SK-N-SH (cell line): ENCODE measurements at regions not wholly inside any gene's neighbourhood (a gene's known extent, or its start where the extent isn't known, plus 50 kb on each side); places are given as distances from the start of the nearest gene placed in this dataset.

Experiments used
- GABPA ChIP-seq: IDR thresholded peaks from 2 replicates; pipeline ENCODE4 v1.4.0; 2012; ENCODE audit warnings: low read depth, mild to moderate bottlenecking
- NFIC ChIP-seq: IDR thresholded peaks from 2 replicates; pipeline ENCODE4 v1.4.0; 2012; ENCODE audit warnings: borderline replicate concordance
- POLR2AphosphoS5 ChIP-seq: IDR thresholded peaks from 2 replicates; pipeline ENCODE4 v1.6.1; 2012; ENCODE audit warnings: low read depth, low read length
- TF ChIP-seq, protein P1 (sequence below): fragments of 200-600 bp; sonication (generic); IDR thresholded peaks from 2 replicates; pipeline ENCODE4 v1.6.1; 2017; ENCODE audit warnings: antibody characterized with exemption, mild to moderate bottlenecking, moderate library complexity
- TF ChIP-seq, protein P2 (sequence below): IDR thresholded peaks from 2 replicates; pipeline ENCODE4; 2012

DNA sequence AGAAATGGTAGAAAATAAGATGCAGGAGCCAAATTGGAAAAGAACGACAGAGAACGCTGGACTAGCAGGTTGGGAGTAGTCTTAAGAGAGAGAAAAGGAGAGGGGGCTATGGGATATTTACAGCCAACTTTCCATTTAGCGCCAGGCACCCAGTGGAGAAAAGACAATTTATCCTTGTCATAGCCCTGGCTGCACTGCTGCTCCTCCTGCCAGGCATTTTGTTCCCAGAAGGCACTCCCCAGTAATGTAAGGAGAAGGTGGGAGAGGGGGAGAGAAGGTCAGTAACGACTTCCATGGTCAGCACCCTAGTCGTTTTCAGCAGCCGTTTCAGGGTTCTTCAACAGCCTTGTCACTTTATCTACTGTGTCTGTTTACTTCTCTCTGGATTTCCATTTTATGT lies 159.0 kb downstream of the TRMT11 start:
- TF ChIP-seq GABPA (no peak), NFIC (no peak), POLR2AphosphoS5 (no peak)
- TF ChIP-seq, protein P1, sequence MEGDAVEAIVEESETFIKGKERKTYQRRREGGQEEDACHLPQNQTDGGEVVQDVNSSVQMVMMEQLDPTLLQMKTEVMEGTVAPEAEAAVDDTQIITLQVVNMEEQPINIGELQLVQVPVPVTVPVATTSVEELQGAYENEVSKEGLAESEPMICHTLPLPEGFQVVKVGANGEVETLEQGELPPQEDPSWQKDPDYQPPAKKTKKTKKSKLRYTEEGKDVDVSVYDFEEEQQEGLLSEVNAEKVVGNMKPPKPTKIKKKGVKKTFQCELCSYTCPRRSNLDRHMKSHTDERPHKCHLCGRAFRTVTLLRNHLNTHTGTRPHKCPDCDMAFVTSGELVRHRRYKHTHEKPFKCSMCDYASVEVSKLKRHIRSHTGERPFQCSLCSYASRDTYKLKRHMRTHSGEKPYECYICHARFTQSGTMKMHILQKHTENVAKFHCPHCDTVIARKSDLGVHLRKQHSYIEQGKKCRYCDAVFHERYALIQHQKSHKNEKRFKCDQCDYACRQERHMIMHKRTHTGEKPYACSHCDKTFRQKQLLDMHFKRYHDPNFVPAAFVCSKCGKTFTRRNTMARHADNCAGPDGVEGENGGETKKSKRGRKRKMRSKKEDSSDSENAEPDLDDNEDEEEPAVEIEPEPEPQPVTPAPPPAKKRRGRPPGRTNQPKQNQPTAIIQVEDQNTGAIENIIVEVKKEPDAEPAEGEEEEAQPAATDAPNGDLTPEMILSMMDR: no peak
- TF ChIP-seq, protein P2, sequence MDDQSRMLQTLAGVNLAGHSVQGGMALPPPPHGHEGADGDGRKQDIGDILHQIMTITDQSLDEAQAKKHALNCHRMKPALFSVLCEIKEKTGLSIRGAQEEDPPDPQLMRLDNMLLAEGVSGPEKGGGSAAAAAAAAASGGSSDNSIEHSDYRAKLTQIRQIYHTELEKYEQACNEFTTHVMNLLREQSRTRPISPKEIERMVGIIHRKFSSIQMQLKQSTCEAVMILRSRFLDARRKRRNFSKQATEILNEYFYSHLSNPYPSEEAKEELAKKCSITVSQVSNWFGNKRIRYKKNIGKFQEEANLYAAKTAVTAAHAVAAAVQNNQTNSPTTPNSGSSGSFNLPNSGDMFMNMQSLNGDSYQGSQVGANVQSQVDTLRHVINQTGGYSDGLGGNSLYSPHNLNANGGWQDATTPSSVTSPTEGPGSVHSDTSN: no peak
